Effector memory CD8-positive, alpha-beta T cell (primary cell): ENCODE measurements at regions not wholly inside any gene's neighbourhood (a gene's known extent, or its start where the extent isn't known, plus 50 kb on each side); places are given as distances from the start of the nearest gene placed in this dataset.

Experiments
- ATAC-seq: fragments of 150-1000 bp; cut with Tn5 transposase; replicated peaks from 2 replicates; pipeline ENCODE4 v1.10.0; 2021; ENCODE audit warnings: mild to moderate bottlenecking, moderate library complexity
- DNase-seq, 3 experiments: peaks; one replicate each; pipeline ENCODE4 v3.0.0; 2021
- H3K27ac Mint-ChIP-seq, 2 donors: one replicate each; pipeline ENCODE4 v1.8.0; 2022; ENCODE audit warnings: mild to moderate bottlenecking in 2 of 2, mixed read lengths in 2 of 2, moderate library complexity in 2 of 2
- H3K27me3 Mint-ChIP-seq, 2 donors: one replicate each; pipeline ENCODE4 v1.8.0; 2022; ENCODE audit warnings: mixed read lengths in 2 of 2
- H3K36me3 Mint-ChIP-seq: one replicate; pipeline ENCODE4 v1.8.0; 2022; ENCODE audit warnings: mild to moderate bottlenecking, moderate library complexity, mixed read lengths; ENCODE audit not compliant: insufficient read depth
- H3K4me1 Mint-ChIP-seq, 2 donors: one replicate each; pipeline ENCODE4 v1.8.0; 2022; ENCODE audit warnings: low read depth in 2 of 2, mixed read lengths in 2 of 2
- H3K4me3 Mint-ChIP-seq, 2 donors: one replicate each; pipeline ENCODE4 v1.8.0; 2022; ENCODE audit warnings: mild to moderate bottlenecking in 2 of 2, mixed read lengths in 2 of 2, moderate library complexity in 2 of 2
- H3K9me3 Mint-ChIP-seq, 2 donors: one replicate each; pipeline ENCODE4 v1.8.0; 2022; ENCODE audit warnings: mixed read lengths in 2 of 2

- Mint-ChIP-seq H3K27me3 (peaks cover 5 to 12% of the 10 kb centered on the region in 2 donors), H3K9me3 (peaks cover 3 to 15% of the 10 kb centered on the region in 2 donors), H3K36me3 (peaks cover 2% of the 10 kb centered on the region), H3K27ac (no peak overlapping the region), H3K4me1 (peaks cover 0 to 3% of the 10 kb centered on the region in 2 donors), H3K4me3 (no peak overlapping the region)
- no peak for DNase-seq
- ATAC-seq: no peak
These were observed 53.8 kb upstream of the C2CD4B start for GRCh38 chr15:62218841-62219240.

- Mint-ChIP-seq H3K4me1 (peaks cover 0 to 3% of the 10 kb centered on the region in 2 donors), H3K27ac (no peak overlapping the region), H3K4me3 (no peak overlapping the region), H3K9me3 (peaks cover 3 to 15% of the 10 kb centered on the region in 2 donors), H3K36me3 (peaks cover 2% of the 10 kb centered on the region), H3K27me3 (peaks cover 5 to 18% of the 10 kb centered on the region in 2 donors)
- no peak for DNase-seq
- ATAC-seq: no peak
These were observed 54.7 kb upstream of the C2CD4B start for GRCh38 chr15:62219799-62220198.

DNA sequence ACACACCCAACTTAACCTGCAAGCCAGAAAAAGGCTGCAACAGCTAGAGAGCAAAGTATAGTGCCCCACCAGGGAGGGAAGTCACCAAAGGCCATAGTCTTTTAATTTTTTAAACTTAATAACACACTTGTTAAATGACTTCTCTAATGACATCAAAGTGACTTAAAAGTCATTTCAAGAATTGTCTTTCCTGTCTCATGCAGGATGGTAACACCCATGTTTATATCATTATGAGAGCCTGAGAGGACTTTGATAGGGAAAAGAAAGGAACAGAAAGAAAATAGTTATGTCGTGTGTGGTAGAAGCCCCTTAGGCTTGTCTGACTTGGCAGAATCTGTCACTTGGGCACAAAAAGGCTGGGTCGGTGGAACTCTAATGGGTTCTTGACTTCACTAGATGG, 57.9 kb upstream of the C2CD4B start:
- peaks cover 12 to 34% of the 10 kb centered on the region in 2 donors for H3K27me3 Mint-ChIP-seq
- no peak overlapping the region for H3K4me3 Mint-ChIP-seq
- no peak overlapping the region for H3K27ac Mint-ChIP-seq

GRCh38 chr15:62228604-62229003, 63.5 kb upstream of the C2CD4B start:
- no peak for ATAC-seq
- H3K4me3 Mint-ChIP-seq: no peak overlapping the region
- DNase-seq: no peak
- no peak overlapping the region for H3K27ac Mint-ChIP-seq
- H3K27me3 Mint-ChIP-seq: peaks cover 24 to 46% of the 10 kb centered on the region in 2 donors
- no peaks in the 10 kb centered on the region for H3K4me1 Mint-ChIP-seq
- H3K36me3 Mint-ChIP-seq: no peaks in the 10 kb centered on the region
- H3K9me3 Mint-ChIP-seq: no peaks in the 10 kb centered on the region

More for the DNA sequence above, 57.9 kb upstream of the C2CD4B start:
- ATAC-seq: no peak
- DNase-seq: no peak
- H3K4me1 Mint-ChIP-seq: peaks cover 0 to 3% of the 10 kb centered on the region in 2 donors
- no peaks in the 10 kb centered on the region for H3K9me3 Mint-ChIP-seq
- H3K36me3 Mint-ChIP-seq: no peaks in the 10 kb centered on the region

GRCh38 chr15:62231856-62232255, 66.8 kb upstream of the C2CD4B start:
- no peaks in the 10 kb centered on the region for H3K4me1 Mint-ChIP-seq
- DNase-seq (no peak), ATAC-seq (no peak)
- H3K9me3 Mint-ChIP-seq: no peaks in the 10 kb centered on the region
- H3K36me3 Mint-ChIP-seq: no peaks in the 10 kb centered on the region
- H3K4me3 Mint-ChIP-seq: no peak overlapping the region
- peaks cover 18 to 29% of the 10 kb centered on the region in 2 donors for H3K27me3 Mint-ChIP-seq
- no peak overlapping the region for H3K27ac Mint-ChIP-seq

DNA sequence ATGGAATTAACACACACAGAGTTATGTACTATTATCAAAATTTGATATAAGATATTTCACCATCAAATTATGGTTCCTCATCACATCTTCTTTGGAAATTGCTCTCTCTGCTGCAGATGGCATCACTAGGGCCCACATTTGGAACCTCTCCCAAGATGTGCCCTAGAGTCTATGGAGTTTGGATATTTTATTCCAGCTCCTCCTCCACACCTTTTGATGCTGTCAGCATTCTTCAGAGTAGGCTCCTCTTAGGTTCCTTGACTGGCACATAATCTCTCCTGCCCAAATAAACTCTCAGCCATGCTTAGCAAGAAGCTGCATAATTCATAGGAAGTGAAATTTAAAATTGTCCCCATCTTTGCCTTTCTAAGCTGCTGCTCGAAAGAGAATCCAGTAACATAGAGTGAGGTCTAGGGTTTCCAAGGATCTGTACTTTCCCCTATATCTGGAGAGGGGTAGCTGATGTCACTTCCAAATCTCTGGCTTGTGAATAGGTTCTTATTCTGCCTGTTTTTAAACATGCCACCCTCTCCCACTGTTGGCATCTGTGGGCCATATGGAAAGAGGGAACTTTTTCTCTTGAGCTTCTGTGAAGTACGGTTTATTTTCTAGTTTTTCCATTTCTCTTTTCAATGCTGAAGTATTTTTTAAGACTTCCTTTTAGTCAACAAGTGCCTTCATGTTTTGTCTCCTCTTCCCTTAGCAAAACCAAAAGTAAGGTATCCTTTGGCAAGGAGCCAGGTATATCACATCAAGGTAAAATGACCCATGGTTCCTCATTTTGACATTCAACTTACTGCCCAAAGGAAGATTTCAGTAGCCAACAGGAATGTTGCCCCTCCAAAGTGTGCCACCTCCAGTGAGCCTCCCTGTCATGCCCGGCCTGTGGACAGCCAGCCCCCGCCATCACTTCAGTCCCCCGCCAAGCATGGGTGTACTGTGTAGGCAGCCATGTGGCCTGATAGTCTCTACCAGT, 75.3 kb upstream of the C2CD4B start:
- ATAC-seq: no peak
- H3K27ac Mint-ChIP-seq: no peak overlapping the region
- no peaks in the 10 kb centered on the region for H3K36me3 Mint-ChIP-seq
- H3K27me3 Mint-ChIP-seq: peaks cover 11 to 22% of the 10 kb centered on the region in 2 donors
- DNase-seq: no peak
- peaks cover 0 to 4% of the 10 kb centered on the region in 2 donors for H3K4me1 Mint-ChIP-seq
- no peak overlapping the region for H3K4me3 Mint-ChIP-seq
- H3K9me3 Mint-ChIP-seq: no peaks in the 10 kb centered on the region

DNA sequence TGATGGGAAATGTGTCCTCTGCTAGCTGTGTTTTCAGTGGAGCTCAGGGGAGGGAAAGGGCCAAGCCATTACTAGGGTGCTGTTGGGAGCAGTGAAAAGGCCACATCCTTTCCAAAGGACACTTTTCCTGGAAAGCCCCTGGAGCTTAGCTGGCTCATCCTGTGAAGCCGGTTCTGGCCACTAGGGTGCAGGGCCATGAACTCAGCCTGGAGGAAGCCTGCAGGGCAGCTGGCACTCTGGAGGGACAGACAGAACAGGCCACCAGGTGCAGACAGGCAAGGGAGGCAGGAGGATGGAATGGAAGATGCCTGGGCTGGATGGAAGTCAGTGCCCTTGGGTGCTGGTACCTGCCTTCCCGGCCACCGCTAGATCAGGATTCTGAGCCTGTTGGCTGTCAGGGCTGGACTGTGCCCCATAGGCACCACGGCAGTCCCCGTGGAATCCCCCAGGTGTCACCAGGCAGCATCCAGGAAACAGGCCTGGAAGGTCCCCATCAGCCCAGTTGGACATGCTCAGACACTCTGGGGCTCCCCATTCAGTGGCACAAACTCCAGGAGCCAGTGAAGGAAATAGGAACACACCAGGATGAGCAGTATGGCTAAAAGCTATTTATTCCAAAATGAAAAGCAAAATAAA, 76.2 kb upstream of the C2CD4B start:
- H3K9me3 Mint-ChIP-seq: no peaks in the 10 kb centered on the region
- H3K36me3 Mint-ChIP-seq: no peaks in the 10 kb centered on the region
- H3K27me3 Mint-ChIP-seq: peaks cover 17 to 30% of the 10 kb centered on the region in 2 donors
- H3K4me1 Mint-ChIP-seq: peaks cover 0 to 6% of the 10 kb centered on the region in 2 donors
- H3K4me3 Mint-ChIP-seq: no peak overlapping the region
- no peak overlapping the region for H3K27ac Mint-ChIP-seq
- no peak for ATAC-seq
- DNase-seq: no peak

DNA sequence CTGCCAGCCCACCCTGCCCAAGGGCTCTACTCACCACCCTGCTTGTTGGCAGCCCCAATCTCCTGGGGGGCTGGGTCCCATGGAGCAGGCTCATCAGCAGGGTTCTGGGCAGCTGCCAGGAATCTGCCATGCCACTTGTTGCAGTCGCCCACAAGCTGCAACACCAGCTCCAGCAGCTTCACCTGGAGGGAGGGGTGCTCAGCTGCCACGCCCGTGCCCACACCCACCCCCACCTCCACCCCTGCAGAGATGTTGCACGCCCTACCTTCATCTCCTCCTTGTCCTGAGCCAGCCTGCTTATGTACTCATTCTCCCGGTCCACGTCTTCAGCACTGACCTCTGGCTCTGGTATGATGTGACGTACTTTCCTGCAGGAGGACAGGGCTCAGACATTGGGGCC, 77.9 kb upstream of the C2CD4B start:
- Mint-ChIP-seq H3K4me3 (no peak overlapping the region), H3K9me3 (no peaks in the 10 kb centered on the region), H3K27ac (peak overlapping the region in 1 of 2 donors; percentile 62), H3K27me3 (peaks cover 26 to 48% of the 10 kb centered on the region in 2 donors), H3K36me3 (no peaks in the 10 kb centered on the region), H3K4me1 (peaks cover 0 to 11% of the 10 kb centered on the region in 2 donors)
- ATAC-seq: no peak
- DNase-seq: no peak

GRCh38 chr15:62244762-62245161, 79.7 kb upstream of the C2CD4B start:
- H3K4me3 Mint-ChIP-seq: no peak overlapping the region
- ATAC-seq (no peak), DNase-seq (no peak)
- H3K27me3 Mint-ChIP-seq: peaks cover 37 to 66% of the 10 kb centered on the region in 2 donors
- peaks cover 0 to 11% of the 10 kb centered on the region in 2 donors for H3K4me1 Mint-ChIP-seq
- no peaks in the 10 kb centered on the region for H3K9me3 Mint-ChIP-seq
- H3K27ac Mint-ChIP-seq: no peak overlapping the region
- H3K36me3 Mint-ChIP-seq: no peaks in the 10 kb centered on the region

DNA sequence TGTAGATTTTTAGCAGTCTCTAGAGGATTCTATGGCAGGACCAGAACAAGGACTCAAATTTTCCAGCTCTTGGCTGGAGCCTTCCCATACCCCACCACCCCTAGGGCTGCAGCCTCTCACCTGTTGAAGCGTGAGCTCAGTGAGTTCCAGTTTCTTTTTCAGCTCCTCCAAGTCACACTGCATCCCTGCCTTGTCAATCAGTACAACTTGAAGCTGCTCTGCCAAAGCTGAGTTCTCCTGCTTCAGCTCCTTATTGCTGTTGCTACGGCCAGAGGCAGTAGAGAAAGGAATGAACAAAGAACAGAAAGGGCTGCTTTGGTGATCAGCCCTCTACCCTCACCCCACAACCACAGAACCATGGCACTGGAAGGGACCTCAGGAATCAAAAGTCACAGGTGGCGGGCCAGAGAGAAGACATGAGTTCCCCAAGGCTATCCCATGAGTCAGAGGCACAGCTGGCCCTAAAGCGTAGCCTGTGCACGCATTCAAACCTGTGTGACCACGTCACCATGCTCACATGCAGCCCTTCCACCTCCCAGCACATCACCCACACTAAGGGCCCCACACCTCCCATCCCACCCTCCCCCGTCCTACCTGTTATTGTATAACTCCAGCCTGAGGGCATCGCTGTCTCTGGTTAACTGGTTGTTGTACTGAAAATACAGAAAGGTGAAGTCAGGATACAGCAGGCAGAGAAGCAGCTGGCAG, 83.3 kb upstream of the C2CD4B start:
- ATAC-seq: no peak
- Mint-ChIP-seq H3K4me3 (no peak overlapping the region), H3K36me3 (no peaks in the 10 kb centered on the region), H3K27me3 (peaks cover 56 to 84% of the 10 kb centered on the region in 2 donors), H3K4me1 (peaks cover 0 to 11% of the 10 kb centered on the region in 2 donors), H3K27ac (no peak overlapping the region), H3K9me3 (no peaks in the 10 kb centered on the region)
- no peak for DNase-seq

DNA sequence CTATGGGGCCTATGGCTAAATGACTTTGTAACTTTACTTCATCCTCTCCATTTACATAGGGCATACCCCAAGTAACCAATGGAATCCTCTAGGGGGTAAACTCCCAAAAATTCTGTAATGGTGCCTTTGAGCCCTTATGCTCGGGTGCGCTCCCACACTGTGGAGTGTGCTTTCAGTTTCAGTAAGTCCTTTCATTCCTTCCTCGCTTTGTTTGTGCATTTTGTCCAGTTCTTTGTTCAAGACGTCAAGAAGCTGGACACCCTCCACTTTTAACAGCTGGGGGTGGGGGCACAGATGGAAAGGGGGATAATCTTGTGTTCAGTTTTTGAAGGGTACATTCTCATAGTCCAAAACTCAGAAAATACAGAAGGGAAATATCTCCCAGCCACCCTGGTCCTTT, 84.4 kb upstream of the C2CD4B start:
- no peak for DNase-seq
- no peak overlapping the region for H3K4me3 Mint-ChIP-seq
- H3K4me1 Mint-ChIP-seq: peaks cover 0 to 12% of the 10 kb centered on the region in 2 donors
- H3K27me3 Mint-ChIP-seq: peaks cover 55 to 86% of the 10 kb centered on the region in 2 donors
- H3K36me3 Mint-ChIP-seq: no peaks in the 10 kb centered on the region
- no peaks in the 10 kb centered on the region for H3K9me3 Mint-ChIP-seq
- no peak overlapping the region for H3K27ac Mint-ChIP-seq
- no peak for ATAC-seq

DNA sequence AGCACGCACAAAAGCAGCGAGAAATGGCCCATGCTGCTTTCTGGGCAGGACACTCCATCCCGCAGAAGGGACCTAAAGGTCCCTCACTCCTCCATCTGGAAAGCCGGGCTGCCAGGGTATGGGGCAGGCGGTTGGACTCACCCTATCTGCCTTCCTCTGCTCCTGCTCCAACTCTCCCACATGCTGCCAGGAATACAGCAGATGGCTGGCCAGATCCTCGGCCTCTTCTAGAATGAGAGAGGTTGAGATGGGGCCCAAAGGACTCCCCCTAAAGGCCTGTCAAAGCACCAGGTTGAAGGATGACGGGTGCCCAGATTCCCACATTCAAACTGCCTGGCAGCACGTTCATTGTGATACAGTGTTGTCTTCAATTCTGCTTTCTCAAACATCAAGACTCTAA, 85.1 kb upstream of the C2CD4B start:
- peaks cover 57 to 86% of the 10 kb centered on the region in 2 donors for H3K27me3 Mint-ChIP-seq
- no peak overlapping the region for H3K4me3 Mint-ChIP-seq
- H3K4me1 Mint-ChIP-seq: peaks cover 0 to 9% of the 10 kb centered on the region in 2 donors
- DNase-seq: no peak
- no peak for ATAC-seq
- no peak overlapping the region for H3K27ac Mint-ChIP-seq
- H3K36me3 Mint-ChIP-seq: no peaks in the 10 kb centered on the region
- no peaks in the 10 kb centered on the region for H3K9me3 Mint-ChIP-seq

- peaks cover 60 to 86% of the 10 kb centered on the region in 2 donors for H3K27me3 Mint-ChIP-seq
- no peak for DNase-seq
- H3K4me1 Mint-ChIP-seq: peaks cover 0 to 9% of the 10 kb centered on the region in 2 donors
- no peak overlapping the region for H3K4me3 Mint-ChIP-seq
- H3K36me3 Mint-ChIP-seq: no peaks in the 10 kb centered on the region
- H3K27ac Mint-ChIP-seq: no peak overlapping the region
- no peak for ATAC-seq
- H3K9me3 Mint-ChIP-seq: no peaks in the 10 kb centered on the region
These were observed 85.9 kb upstream of the C2CD4B start for GRCh38 chr15:62250978-62251377.
